ENCODE measurements at regions not wholly inside any gene's neighbourhood (a gene's known extent, or its start where the extent isn't known, plus 50 kb on each side); places are given as distances from the start of the nearest gene placed in this dataset.
"Not testable (repeated sequence)": the region's sequence is repeated elsewhere in the genome, so short reads cannot be mapped to it uniquely, and the experiment has no call there.

DNA sequence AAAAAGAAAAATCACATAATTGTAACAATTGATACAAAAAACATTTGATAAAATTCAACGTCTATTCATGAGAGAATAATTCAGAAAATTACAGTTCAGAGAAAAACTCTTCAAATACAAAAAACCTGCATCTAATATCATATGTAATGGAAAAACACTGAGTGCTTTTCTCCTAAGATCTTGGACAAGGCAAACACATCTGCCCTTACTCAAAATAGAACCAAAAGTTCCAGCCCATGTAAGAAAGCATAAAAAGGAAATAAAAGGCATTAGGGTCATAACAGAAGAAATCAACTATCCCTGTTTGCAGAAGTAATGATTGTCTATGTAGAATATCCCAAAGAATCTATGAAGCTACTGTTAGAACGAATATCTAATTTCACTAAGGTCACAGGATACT, 721.4 kb downstream of the RFPL4B start:
- H3K4me1 ChIP-seq (ENCODE audit: control insufficient read depth, insufficient read depth, low read length), result no peaks in the 10 kb centered on the region
- no peak overlapping the region for H3K27ac ChIP-seq (ENCODE audit: low read length)
- no peaks in the 10 kb centered on the region for H3K36me3 ChIP-seq (ENCODE audit: control insufficient read depth, insufficient read depth, low read length)
- H3K4me3 ChIP-seq (ENCODE audit: low read depth in 2 of 2, low read length in 2 of 2), result no peak overlapping the region
- no peak for DNase-seq (ENCODE audit: low read depth, low spot score)
- CTCF ChIA-PET, result no interaction called here
- no peaks in the 10 kb centered on the region for H3K9me3 ChIP-seq (ENCODE audit: control insufficient read depth, insufficient read depth, low read depth, low read length)
- intact Hi-C loops (cut with micrococcal nuclease; ENCODE audit: unreplicated experiment) (no loop called here), in situ Hi-C loops (cut with HindIII; ENCODE audit: low pct_unique_long_range_greater_than_20kb, low sequenced_read_pairs) (no loop called here)
- no peaks in the 10 kb centered on the region for H3K27me3 ChIP-seq (ENCODE audit: control insufficient read depth, insufficient read depth, low read length)
- BruUV-seq (replicated peaks), result no TSS peak
- POLR2A ChIA-PET, result no interaction called here
- TF ChIP-seq, protein P1, sequence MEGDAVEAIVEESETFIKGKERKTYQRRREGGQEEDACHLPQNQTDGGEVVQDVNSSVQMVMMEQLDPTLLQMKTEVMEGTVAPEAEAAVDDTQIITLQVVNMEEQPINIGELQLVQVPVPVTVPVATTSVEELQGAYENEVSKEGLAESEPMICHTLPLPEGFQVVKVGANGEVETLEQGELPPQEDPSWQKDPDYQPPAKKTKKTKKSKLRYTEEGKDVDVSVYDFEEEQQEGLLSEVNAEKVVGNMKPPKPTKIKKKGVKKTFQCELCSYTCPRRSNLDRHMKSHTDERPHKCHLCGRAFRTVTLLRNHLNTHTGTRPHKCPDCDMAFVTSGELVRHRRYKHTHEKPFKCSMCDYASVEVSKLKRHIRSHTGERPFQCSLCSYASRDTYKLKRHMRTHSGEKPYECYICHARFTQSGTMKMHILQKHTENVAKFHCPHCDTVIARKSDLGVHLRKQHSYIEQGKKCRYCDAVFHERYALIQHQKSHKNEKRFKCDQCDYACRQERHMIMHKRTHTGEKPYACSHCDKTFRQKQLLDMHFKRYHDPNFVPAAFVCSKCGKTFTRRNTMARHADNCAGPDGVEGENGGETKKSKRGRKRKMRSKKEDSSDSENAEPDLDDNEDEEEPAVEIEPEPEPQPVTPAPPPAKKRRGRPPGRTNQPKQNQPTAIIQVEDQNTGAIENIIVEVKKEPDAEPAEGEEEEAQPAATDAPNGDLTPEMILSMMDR (IDR thresholded peaks at IDR 0.05), result no peak
- no peak for TF ChIP-seq TCF7L2 (IDR thresholded peaks at IDR 0.05; ENCODE audit: low read depth, low read length)
- TF ChIP-seq, protein P2, sequence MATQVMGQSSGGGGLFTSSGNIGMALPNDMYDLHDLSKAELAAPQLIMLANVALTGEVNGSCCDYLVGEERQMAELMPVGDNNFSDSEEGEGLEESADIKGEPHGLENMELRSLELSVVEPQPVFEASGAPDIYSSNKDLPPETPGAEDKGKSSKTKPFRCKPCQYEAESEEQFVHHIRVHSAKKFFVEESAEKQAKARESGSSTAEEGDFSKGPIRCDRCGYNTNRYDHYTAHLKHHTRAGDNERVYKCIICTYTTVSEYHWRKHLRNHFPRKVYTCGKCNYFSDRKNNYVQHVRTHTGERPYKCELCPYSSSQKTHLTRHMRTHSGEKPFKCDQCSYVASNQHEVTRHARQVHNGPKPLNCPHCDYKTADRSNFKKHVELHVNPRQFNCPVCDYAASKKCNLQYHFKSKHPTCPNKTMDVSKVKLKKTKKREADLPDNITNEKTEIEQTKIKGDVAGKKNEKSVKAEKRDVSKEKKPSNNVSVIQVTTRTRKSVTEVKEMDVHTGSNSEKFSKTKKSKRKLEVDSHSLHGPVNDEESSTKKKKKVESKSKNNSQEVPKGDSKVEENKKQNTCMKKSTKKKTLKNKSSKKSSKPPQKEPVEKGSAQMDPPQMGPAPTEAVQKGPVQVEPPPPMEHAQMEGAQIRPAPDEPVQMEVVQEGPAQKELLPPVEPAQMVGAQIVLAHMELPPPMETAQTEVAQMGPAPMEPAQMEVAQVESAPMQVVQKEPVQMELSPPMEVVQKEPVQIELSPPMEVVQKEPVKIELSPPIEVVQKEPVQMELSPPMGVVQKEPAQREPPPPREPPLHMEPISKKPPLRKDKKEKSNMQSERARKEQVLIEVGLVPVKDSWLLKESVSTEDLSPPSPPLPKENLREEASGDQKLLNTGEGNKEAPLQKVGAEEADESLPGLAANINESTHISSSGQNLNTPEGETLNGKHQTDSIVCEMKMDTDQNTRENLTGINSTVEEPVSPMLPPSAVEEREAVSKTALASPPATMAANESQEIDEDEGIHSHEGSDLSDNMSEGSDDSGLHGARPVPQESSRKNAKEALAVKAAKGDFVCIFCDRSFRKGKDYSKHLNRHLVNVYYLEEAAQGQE (IDR thresholded peaks at IDR 0.05; ENCODE audit: insufficient read depth in 1 of 2, low read depth in 2 of 2, low read length in 1 of 2), result no peak
- no peak for TF ChIP-seq SIN3A (IDR thresholded peaks at IDR 0.05; ENCODE audit: borderline replicate concordance, insufficient read depth, low read depth, low read length)
- no peak for TF ChIP-seq POLR2AphosphoS5 (IDR thresholded peaks at IDR 0.05; ENCODE audit: low read depth, low read length)
- ATAC-seq, result no peak

DNA sequence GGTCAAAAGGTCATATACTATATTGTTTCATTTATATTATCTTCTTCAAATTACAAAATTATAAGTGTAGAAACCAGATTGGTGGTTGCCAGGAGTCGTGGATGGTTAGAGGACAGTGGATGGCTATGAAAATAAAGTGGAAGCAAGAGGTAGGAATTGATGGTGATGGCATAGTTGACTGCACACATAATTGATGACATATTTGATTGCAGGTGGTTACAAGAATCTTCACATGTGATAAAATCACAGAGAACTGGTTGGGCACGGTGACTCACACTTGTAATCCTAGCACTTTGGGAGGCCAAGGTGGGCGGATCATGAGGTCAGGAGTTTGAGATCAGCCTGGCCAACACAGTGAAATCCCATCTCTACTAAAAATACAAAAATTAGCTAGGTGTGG, 723.6 kb downstream of the RFPL4B start:
- DNase-seq (ENCODE audit: low read depth, low spot score); H3K4me3 ChIP-seq (ENCODE audit: low read depth in 2 of 2, low read length in 2 of 2); H3K27me3 ChIP-seq (ENCODE audit: control insufficient read depth, insufficient read depth, low read length); POLR2A ChIA-PET; in situ Hi-C loops (cut with HindIII; ENCODE audit: low pct_unique_long_range_greater_than_20kb, low sequenced_read_pairs); BruUV-seq (replicated peaks); H3K27ac ChIP-seq (ENCODE audit: low read length); H3K9me3 ChIP-seq (ENCODE audit: control insufficient read depth, insufficient read depth, low read depth, low read length); CTCF ChIA-PET; ATAC-seq; H3K36me3 ChIP-seq (ENCODE audit: control insufficient read depth, insufficient read depth, low read length); H3K4me1 ChIP-seq (ENCODE audit: control insufficient read depth, insufficient read depth, low read length); intact Hi-C loops (cut with micrococcal nuclease; ENCODE audit: unreplicated experiment): not testable (repeated sequence)

DNA sequence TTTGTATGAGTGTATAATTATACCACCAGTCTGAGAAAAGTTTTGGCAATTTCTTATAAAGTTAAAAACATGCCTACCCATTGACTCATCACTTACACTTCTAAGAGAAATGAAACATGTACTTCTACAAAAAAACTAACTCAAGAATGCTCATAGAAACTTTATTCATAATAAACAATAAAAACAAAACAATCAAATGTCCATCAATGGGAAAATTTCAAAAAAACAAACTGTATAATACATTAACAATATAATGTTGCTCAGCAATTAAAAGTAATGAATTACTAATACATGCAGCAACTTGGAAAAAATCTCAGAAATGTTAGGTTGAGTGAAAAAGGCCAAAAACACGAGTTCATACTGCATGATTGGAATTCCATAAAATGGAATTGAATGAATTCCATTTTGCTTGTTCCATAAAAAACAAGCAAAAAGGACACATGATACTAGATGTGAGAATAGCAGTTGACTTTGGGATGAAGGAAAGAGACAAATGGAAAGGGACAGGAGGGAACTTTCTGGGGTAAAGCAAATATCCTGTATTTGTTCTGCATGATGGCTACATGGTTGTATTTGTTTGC, 726.6 kb downstream of the RFPL4B start:
- no peaks in the 10 kb centered on the region for H3K4me1 ChIP-seq (ENCODE audit: control insufficient read depth, insufficient read depth, low read length)
- TF ChIP-seq, protein P2 (IDR thresholded peaks at IDR 0.05; ENCODE audit: insufficient read depth in 1 of 2, low read depth in 2 of 2, low read length in 1 of 2), result no peak
- TF ChIP-seq TCF7L2 (IDR thresholded peaks at IDR 0.05; ENCODE audit: low read depth, low read length) (no peak), SIN3A (IDR thresholded peaks at IDR 0.05; ENCODE audit: borderline replicate concordance, insufficient read depth, low read depth, low read length) (no peak), POLR2AphosphoS5 (IDR thresholded peaks at IDR 0.05; ENCODE audit: low read depth, low read length) (no peak)
- TF ChIP-seq, protein P1 (IDR thresholded peaks at IDR 0.05), result no peak
- no peaks in the 10 kb centered on the region for H3K36me3 ChIP-seq (ENCODE audit: control insufficient read depth, insufficient read depth, low read length)
- intact Hi-C loops (cut with micrococcal nuclease; ENCODE audit: unreplicated experiment), result no loop called here
- ChIA-PET CTCF (no interaction called here), POLR2A (no interaction called here)
- DNase-seq (ENCODE audit: low read depth, low spot score) (no peak), ATAC-seq (no peak)
- BruUV-seq (replicated peaks), result no TSS peak
- H3K27me3 ChIP-seq (ENCODE audit: control insufficient read depth, insufficient read depth, low read length), result no peaks in the 10 kb centered on the region
- in situ Hi-C loops (cut with HindIII; ENCODE audit: low pct_unique_long_range_greater_than_20kb, low sequenced_read_pairs), result no loop called here
- no peaks in the 10 kb centered on the region for H3K9me3 ChIP-seq (ENCODE audit: control insufficient read depth, insufficient read depth, low read depth, low read length)
- H3K27ac ChIP-seq (ENCODE audit: low read length), result no peak overlapping the region
- H3K4me3 ChIP-seq (ENCODE audit: low read depth in 2 of 2, low read length in 2 of 2), result no peak overlapping the region
